ENCODE measurements at regions not wholly inside any gene's neighbourhood (a gene's known extent, or its start where the extent isn't known, plus 50 kb on each side); places are given as distances from the start of the nearest gene placed in this dataset.

DNA sequence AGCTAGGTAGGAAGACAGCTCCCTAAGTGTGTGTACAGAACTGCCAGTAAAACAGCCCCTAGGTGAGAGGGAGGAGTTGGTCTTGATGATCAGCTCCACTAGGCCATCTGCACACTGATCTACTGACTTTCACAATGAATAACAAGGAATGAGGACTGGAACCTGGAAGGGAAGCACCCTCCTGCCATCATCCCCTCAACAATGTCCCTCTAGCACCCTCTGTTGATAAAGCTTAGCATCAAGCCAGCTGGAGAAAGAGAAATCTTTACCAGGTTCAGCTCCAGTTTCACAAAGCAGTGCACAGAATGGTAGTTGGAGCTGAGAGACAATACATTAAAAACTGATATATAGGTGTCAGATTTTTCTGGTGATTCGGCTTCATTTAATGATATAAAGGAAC lies 57.2 kb upstream of the IRAK1BP1 start:
- H3K79me2 ChIP-seq, result no peaks in the 10 kb centered on the region
- no peaks in the 10 kb centered on the region for H3K27me3 ChIP-seq (ENCODE audit: control insufficient read depth, insufficient read depth, low read length)
- H3K9ac ChIP-seq, result no peak overlapping the region
- no peak overlapping the region for H3K27ac ChIP-seq
- H3K4me2 ChIP-seq (ENCODE audit: low read length), result no peak overlapping the region
- H3K36me3 ChIP-seq (ENCODE audit: control insufficient read depth, insufficient read depth, low read length), result no peaks in the 10 kb centered on the region
- H3K9me3 ChIP-seq (ENCODE audit: control insufficient read depth, low read length), result no peaks in the 10 kb centered on the region
- no peaks in the 10 kb centered on the region for H3K4me1 ChIP-seq
- TF ChIP-seq, protein P1, sequence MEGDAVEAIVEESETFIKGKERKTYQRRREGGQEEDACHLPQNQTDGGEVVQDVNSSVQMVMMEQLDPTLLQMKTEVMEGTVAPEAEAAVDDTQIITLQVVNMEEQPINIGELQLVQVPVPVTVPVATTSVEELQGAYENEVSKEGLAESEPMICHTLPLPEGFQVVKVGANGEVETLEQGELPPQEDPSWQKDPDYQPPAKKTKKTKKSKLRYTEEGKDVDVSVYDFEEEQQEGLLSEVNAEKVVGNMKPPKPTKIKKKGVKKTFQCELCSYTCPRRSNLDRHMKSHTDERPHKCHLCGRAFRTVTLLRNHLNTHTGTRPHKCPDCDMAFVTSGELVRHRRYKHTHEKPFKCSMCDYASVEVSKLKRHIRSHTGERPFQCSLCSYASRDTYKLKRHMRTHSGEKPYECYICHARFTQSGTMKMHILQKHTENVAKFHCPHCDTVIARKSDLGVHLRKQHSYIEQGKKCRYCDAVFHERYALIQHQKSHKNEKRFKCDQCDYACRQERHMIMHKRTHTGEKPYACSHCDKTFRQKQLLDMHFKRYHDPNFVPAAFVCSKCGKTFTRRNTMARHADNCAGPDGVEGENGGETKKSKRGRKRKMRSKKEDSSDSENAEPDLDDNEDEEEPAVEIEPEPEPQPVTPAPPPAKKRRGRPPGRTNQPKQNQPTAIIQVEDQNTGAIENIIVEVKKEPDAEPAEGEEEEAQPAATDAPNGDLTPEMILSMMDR (IDR thresholded peaks at IDR 0.05), result no peak
- H2AFZ ChIP-seq, result no peak overlapping the region
- no peak overlapping the region for H3K4me3 ChIP-seq (ENCODE audit: low read depth, low read length)

DNA sequence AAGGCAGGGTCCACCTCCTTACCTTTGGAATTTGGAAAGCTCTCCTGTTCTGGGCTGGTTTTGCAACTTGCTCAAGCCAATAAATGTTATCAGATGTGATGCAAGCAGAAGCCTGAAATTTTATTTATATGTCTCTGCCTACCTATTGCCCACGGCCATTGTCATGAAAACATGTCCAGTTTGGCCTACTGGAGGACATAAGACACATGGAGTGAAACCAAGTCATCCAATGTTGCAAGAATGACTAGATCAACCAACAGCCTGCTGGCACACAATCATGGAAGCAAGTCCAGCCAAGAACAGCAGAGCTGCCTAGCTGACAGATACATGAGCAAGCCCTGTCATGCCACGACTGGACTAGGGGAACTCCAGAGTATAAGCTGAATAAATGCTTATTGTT lies 56.7 kb upstream of the IRAK1BP1 start:
- TF ChIP-seq, protein P1 (IDR thresholded peaks at IDR 0.05), result no peak
- no peak overlapping the region for H3K4me3 ChIP-seq (ENCODE audit: low read depth, low read length)
- no peaks in the 10 kb centered on the region for H3K36me3 ChIP-seq (ENCODE audit: control insufficient read depth, insufficient read depth, low read length)
- no peak overlapping the region for H3K27ac ChIP-seq
- no peak overlapping the region for H3K4me2 ChIP-seq (ENCODE audit: low read length)
- H3K79me2 ChIP-seq, result no peaks in the 10 kb centered on the region
- no peaks in the 10 kb centered on the region for H3K9me3 ChIP-seq (ENCODE audit: control insufficient read depth, low read length)
- H2AFZ ChIP-seq, result no peak overlapping the region
- H3K4me1 ChIP-seq, result no peaks in the 10 kb centered on the region
- H3K27me3 ChIP-seq (ENCODE audit: control insufficient read depth, insufficient read depth, low read length), result no peaks in the 10 kb centered on the region
- no peak overlapping the region for H3K9ac ChIP-seq
